Smooth muscle cell (in vitro differentiated cells): ENCODE measurements at regions not wholly inside any gene's neighbourhood (a gene's known extent, or its start where the extent isn't known, plus 50 kb on each side); places are given as distances from the start of the nearest gene placed in this dataset.

Experiments used
- DNase-seq: peaks from one replicate; lab custom pipeline; 2025; ENCODE audit not compliant: unreplicated experiment; lab: John Stamatoyannopoulos, UW
- H2AFZ ChIP-seq: fragments of 200-600 bp; sonication (generic); 2 replicates; pipeline ENCODE4 v1.6.0; 2016; ENCODE audit warnings: antibody characterized with exemption, low read depth, mild to moderate bottlenecking
- H3F3A ChIP-seq: fragments of 200-600 bp; sonication (generic); 2 replicates; pipeline ENCODE4 v1.6.0; 2017; ENCODE audit warnings: antibody characterized with exemption, low read depth
- H3K27ac ChIP-seq: fragments of 200-600 bp; sonication (generic); 2 replicates; pipeline ENCODE4 v1.5.1; 2016; ENCODE audit warnings: low read depth, mild to moderate bottlenecking
- H3K27me3 ChIP-seq: fragments of 200-600 bp; sonication (generic); 2 replicates; pipeline ENCODE4 v1.6.1; 2016; ENCODE audit warnings: low read depth, mild to moderate bottlenecking
- H3K36me3 ChIP-seq: fragments of 200-600 bp; sonication (generic); 2 replicates; pipeline ENCODE4 v1.5.1; 2016; ENCODE audit warnings: low read depth
- H3K4me1 ChIP-seq: fragments of 200-600 bp; sonication (generic); 2 replicates; pipeline ENCODE4 v1.5.1; 2016; ENCODE audit warnings: low read depth
- H3K4me2 ChIP-seq: fragments of 200-600 bp; sonication (generic); 2 replicates; pipeline ENCODE4 v1.6.0; 2016; ENCODE audit warnings: mild to moderate bottlenecking
- H3K4me3 ChIP-seq: fragments of 200-600 bp; sonication (generic); 2 replicates; pipeline ENCODE4 v1.5.1; 2016; ENCODE audit warnings: mild to moderate bottlenecking
- H3K79me2 ChIP-seq: fragments of 200-600 bp; sonication (generic); 2 replicates; pipeline ENCODE4 v1.6.0; 2016; ENCODE audit warnings: low read depth, mild to moderate bottlenecking
- H3K9ac ChIP-seq: fragments of 200-600 bp; sonication (generic); 2 replicates; pipeline ENCODE4 v1.6.0; 2016; ENCODE audit warnings: low read depth
- H3K9me3 ChIP-seq: fragments of 200-600 bp; sonication (generic); replicated peaks from 2 replicates; pipeline ENCODE4 v1.5.1; 2016; ENCODE audit warnings: low read depth
- H4K20me1 ChIP-seq: fragments of 200-600 bp; sonication (generic); 2 replicates; pipeline ENCODE4 v1.6.0; 2016; ENCODE audit warnings: low read depth
- WGBS: methylation state at CpG from one replicate; pipeline ENCODE4 v1.1.7; 2016; ENCODE audit warnings: low lambda C conversion rate; 5-methylcytosine and 5-hydroxymethylcytosine counted together
- TF ChIP-seq, protein P1 (sequence below): fragments of 200-600 bp; sonication (generic); IDR thresholded peaks from 2 replicates; pipeline ENCODE4 v1.5.1; 2017; ENCODE audit warnings: borderline replicate concordance, mild to moderate bottlenecking, antibody characterized with exemption; ENCODE audit not compliant: insufficient read depth, poor library complexity, severe bottlenecking

DNA sequence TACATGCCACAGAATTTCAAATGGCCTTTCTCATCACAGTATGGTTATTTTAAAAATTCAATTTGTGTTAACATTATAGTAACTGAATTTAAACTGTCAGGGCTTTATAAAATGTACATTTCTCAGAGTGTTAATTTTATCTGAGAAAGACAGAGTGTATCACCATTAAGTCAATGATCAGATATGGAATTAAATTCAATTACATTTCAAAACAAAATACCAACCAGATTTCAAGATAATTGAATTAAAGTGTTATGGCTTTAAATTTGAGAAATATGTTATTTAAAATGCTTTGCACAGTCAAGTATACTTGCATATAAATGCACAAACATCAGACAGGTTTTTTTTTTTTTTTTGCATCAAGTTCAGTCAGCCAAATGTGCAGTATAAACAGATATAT is 1574.4 kb downstream of the BRINP3 start:
- TF ChIP-seq, protein P1, sequence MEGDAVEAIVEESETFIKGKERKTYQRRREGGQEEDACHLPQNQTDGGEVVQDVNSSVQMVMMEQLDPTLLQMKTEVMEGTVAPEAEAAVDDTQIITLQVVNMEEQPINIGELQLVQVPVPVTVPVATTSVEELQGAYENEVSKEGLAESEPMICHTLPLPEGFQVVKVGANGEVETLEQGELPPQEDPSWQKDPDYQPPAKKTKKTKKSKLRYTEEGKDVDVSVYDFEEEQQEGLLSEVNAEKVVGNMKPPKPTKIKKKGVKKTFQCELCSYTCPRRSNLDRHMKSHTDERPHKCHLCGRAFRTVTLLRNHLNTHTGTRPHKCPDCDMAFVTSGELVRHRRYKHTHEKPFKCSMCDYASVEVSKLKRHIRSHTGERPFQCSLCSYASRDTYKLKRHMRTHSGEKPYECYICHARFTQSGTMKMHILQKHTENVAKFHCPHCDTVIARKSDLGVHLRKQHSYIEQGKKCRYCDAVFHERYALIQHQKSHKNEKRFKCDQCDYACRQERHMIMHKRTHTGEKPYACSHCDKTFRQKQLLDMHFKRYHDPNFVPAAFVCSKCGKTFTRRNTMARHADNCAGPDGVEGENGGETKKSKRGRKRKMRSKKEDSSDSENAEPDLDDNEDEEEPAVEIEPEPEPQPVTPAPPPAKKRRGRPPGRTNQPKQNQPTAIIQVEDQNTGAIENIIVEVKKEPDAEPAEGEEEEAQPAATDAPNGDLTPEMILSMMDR: no peak
- Histone ChIP-seq H3K4me1 (no peaks in the 10 kb centered on the region), H3K4me3 (no peak overlapping the region)

DNA sequence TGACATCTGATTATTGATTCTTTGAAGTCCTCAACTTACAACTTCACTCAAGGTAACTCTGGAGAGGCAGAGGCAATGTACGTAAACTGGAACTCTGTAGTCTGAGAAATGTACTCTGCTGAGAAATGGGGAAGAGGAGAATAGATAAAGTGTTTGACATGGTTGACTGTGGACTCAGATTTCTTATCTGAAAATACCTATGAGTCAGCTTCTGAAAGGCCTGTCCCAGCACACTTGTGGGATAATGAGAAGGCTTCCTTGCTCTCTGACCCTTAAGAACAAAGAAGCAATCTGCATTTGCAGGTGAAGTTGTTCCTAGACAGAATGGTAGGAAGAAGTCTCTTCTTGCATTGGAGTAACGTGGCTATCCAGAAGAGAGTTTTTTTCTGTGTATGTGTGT is 1573.5 kb downstream of the BRINP3 start:
- H3K4me2 ChIP-seq: no peak overlapping the region
- 35% methylated on average over 2 of the region's 2 CpGs for WGBS
- no peak overlapping the region for H3K27ac ChIP-seq
- no peaks in the 10 kb centered on the region for H3K79me2 ChIP-seq
- no peaks in the 10 kb centered on the region for H3K4me1 ChIP-seq
- H3K4me3 ChIP-seq: no peak overlapping the region
- H3K9me3 ChIP-seq: no peaks in the 10 kb centered on the region
- no peaks in the 10 kb centered on the region for H3K27me3 ChIP-seq
- DNase-seq: no peak
- peak overlapping the region; percentile 29 for H2AFZ ChIP-seq
- H3F3A ChIP-seq: no peaks in the 10 kb centered on the region
- H3K9ac ChIP-seq: no peak overlapping the region
- TF ChIP-seq, protein P1: no peak
- no peaks in the 10 kb centered on the region for H3K36me3 ChIP-seq
- H4K20me1 ChIP-seq: no peaks in the 10 kb centered on the region

More for the DNA sequence above, 1574.4 kb downstream of the BRINP3 start:
- Histone ChIP-seq H3K27me3 (no peaks in the 10 kb centered on the region), H3K79me2 (no peaks in the 10 kb centered on the region), H3K27ac (no peak overlapping the region), H3K9me3 (no peaks in the 10 kb centered on the region), H2AFZ (no peak overlapping the region), H4K20me1 (no peaks in the 10 kb centered on the region), H3K4me2 (no peak overlapping the region), H3F3A (no peaks in the 10 kb centered on the region), H3K36me3 (no peaks in the 10 kb centered on the region), H3K9ac (no peak overlapping the region)
- no peak for DNase-seq

DNA sequence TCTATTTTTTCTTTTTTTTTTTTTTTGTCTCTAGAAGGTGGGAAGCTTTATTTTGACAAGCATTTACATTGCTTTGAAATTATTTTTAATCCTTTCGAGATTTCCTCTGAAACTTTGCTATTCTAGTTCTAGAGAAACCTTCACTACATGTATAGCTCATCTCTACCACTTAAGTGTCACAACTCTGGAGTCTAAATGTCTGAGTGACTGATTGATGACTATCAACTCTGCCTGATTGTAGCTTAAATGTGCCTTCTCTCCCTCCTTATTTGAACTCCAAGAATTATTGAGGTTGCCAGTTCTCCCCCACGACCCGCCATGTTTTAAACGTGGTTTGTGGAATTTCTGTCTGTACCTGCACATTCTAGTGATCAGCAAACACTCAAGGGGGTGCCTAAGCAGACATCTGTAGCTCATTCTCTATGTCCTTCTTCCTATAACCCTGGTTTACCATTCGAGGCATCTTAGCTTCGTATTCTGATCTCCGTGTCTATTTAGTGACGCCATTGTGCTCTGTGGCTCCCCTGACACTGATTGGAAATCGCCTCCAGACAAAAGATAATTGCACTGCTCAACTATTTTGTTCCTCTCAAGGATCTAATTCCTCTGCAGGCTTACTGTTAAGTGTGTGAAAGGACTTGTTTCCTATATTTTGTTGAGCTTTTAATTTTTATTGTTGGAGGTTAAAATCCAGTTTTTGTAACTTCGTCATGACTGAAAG is 1570.6 kb downstream of the BRINP3 start:
- 85% methylated on average over 10 of the region's 10 CpGs for WGBS
- Histone ChIP-seq H3K27me3 (no peaks in the 10 kb centered on the region), H3F3A (no peaks in the 10 kb centered on the region)

More for the DNA sequence above, 1570.6 kb downstream of the BRINP3 start:
- TF ChIP-seq, protein P1: no peak
- Histone ChIP-seq H3K27ac (no peak overlapping the region), H3K4me2 (no peak overlapping the region), H3K36me3 (no peaks in the 10 kb centered on the region), H2AFZ (no peak overlapping the region), H4K20me1 (no peaks in the 10 kb centered on the region), H3K9me3 (no peaks in the 10 kb centered on the region), H3K79me2 (no peaks in the 10 kb centered on the region), H3K4me1 (no peaks in the 10 kb centered on the region), H3K4me3 (no peak overlapping the region), H3K9ac (no peak overlapping the region)
- no peak for DNase-seq
